Muscle of leg (tissue), 3 donors: ENCODE measurements at regions not wholly inside any gene's neighbourhood (a gene's known extent, or its start where the extent isn't known, plus 50 kb on each side); places are given as distances from the start of the nearest gene placed in this dataset.
"Not testable (repeated sequence)": the region's sequence is repeated elsewhere in the genome, so short reads cannot be mapped to it uniquely, and the experiment has no call there.

Experiments used
- DNase-seq: peaks from one replicate; pipeline ENCODE4 v3.0.0; 2013
- H3K27ac ChIP-seq: one replicate; pipeline ENCODE4 v1.5.1; 2013; ENCODE audit warnings: mild to moderate bottlenecking, low read length, control low read depth
- H3K27me3 ChIP-seq: one replicate; pipeline ENCODE4 v1.6.1; 2013; ENCODE audit warnings: low read length; ENCODE audit not compliant: control insufficient read depth, insufficient read depth
- H3K36me3 ChIP-seq: one replicate; pipeline ENCODE4 v1.6.1; 2013; ENCODE audit warnings: low read length; ENCODE audit not compliant: control insufficient read depth, insufficient read depth
- H3K4me1 ChIP-seq: one replicate; pipeline ENCODE4 v1.6.1; 2013; ENCODE audit warnings: low read length; ENCODE audit not compliant: control insufficient read depth, insufficient read depth
- H3K4me3 ChIP-seq: one replicate; pipeline ENCODE4 v1.5.1; 2013; ENCODE audit warnings: low read length, control low read depth
- H3K9me3 ChIP-seq: replicated peaks from 2 replicates; pipeline ENCODE4 v1.6.1; 2013; ENCODE audit warnings: low read depth, low read length; ENCODE audit not compliant: control insufficient read depth
- WGBS: methylation state at CpG from one replicate; pipeline ENCODE4 v1.1.5; 2013; ENCODE audit warnings: missing lambda C conversion rate; ENCODE audit not compliant: insufficient coverage; 5-methylcytosine and 5-hydroxymethylcytosine counted together

GRCh38 chr9:26513730-26514129, 378.9 kb downstream of the CAAP1 start:
- Histone ChIP-seq H3K4me1 (no peaks in the 10 kb centered on the region), H3K27me3 (no peaks in the 10 kb centered on the region), H3K9me3 (no peaks in the 10 kb centered on the region), H3K36me3 (no peaks in the 10 kb centered on the region), H3K4me3 (no peak overlapping the region), H3K27ac (no peak overlapping the region)
- WGBS = 91% methylated on average over 2 of the region's 4 CpGs
- DNase-seq = no peak

DNA sequence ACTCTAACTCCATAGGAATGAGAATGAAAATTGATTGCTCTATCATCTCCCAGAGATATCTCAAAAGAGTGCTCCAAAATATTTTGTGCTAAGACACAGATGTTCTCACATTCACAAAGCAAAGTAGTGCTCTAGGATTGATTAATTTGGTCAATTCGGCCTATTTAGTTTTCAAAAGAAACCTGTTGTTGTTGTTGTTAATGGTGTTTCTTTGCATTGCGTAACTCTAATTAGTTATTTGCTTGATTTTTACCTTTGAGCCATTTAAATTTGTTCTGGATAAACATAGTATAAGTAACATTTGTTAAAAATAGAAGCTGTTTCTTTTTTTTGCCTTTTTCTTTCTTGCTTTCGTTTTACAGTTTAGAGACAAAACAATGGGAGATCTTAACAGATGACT, 382.5 kb downstream of the CAAP1 start:
- no CpG with 5 or more reads among the region's 3 CpGs for WGBS
- Histone ChIP-seq H3K4me1 (no peaks in the 10 kb centered on the region), H3K27me3 (no peaks in the 10 kb centered on the region), H3K4me3 (no peak overlapping the region), H3K9me3 (no peaks in the 10 kb centered on the region), H3K27ac (no peak overlapping the region), H3K36me3 (no peaks in the 10 kb centered on the region)
- DNase-seq = no peak

- H3K4me3 ChIP-seq = no peak overlapping the region
- no peak for DNase-seq
- no peaks in the 10 kb centered on the region for H3K27me3 ChIP-seq
- WGBS = no CpG with 5 or more reads among the region's 3 CpGs
- H3K9me3 ChIP-seq = no peaks in the 10 kb centered on the region
- H3K4me1 ChIP-seq = no peaks in the 10 kb centered on the region
- no peaks in the 10 kb centered on the region for H3K36me3 ChIP-seq
- H3K27ac ChIP-seq = no peak overlapping the region
Observed at GRCh38 chr9:26508897-26509296, 383.7 kb downstream of the CAAP1 start.

- no peaks in the 10 kb centered on the region for H3K4me1 ChIP-seq
- WGBS = no CpG with 5 or more reads among the region's 2 CpGs
- H3K9me3 ChIP-seq = no peaks in the 10 kb centered on the region
- peak; percentile 31 for DNase-seq
- H3K27me3 ChIP-seq = no peaks in the 10 kb centered on the region
- no peak overlapping the region for H3K27ac ChIP-seq
- H3K36me3 ChIP-seq = no peaks in the 10 kb centered on the region
- H3K4me3 ChIP-seq = no peak overlapping the region
Observed at GRCh38 chr9:26504057-26504456, 388.5 kb downstream of the CAAP1 start.

- whole genome bisulfite sequencing = 25% methylated on average over 1 of the region's 3 CpGs
Observed at GRCh38 chr9:26502311-26502710, 390.3 kb downstream of the CAAP1 start.

DNA sequence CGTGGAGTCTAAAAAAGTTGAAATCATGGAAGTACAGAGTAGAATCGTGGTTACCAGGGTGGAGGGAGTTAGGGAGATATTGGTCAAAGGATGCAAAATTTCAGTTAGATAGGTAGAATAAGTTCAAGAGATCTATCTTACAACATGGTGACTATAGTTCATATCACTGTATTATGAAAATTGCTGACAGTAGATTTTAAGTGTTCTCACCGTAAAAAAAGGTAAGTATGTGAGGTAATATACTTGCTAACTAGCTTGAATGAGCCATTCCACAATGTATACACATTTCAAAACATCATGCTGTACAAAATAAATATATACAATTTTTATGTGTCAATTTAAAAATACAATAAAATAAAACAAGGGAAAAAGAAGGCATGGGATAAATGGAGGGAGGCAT, 392.1 kb downstream of the CAAP1 start:
- WGBS = no CpG with 5 or more reads among the region's 3 CpGs
- H3K27ac ChIP-seq = no peak overlapping the region
- no peak for DNase-seq
- peaks cover 2% of the 10 kb centered on the region for H3K9me3 ChIP-seq
- no peaks in the 10 kb centered on the region for H3K36me3 ChIP-seq
- H3K27me3 ChIP-seq = no peaks in the 10 kb centered on the region
- no peak overlapping the region for H3K4me3 ChIP-seq
- H3K4me1 ChIP-seq = no peaks in the 10 kb centered on the region

More at GRCh38 chr9:26502311-26502710, 390.3 kb downstream of the CAAP1 start:
- no peaks in the 10 kb centered on the region for H3K27me3 ChIP-seq
- no peak overlapping the region for H3K27ac ChIP-seq
- no peaks in the 10 kb centered on the region for H3K36me3 ChIP-seq
- peak; percentile 24 for DNase-seq
- no peak overlapping the region for H3K4me3 ChIP-seq
- H3K9me3 ChIP-seq = peaks cover 2% of the 10 kb centered on the region
- no peaks in the 10 kb centered on the region for H3K4me1 ChIP-seq

- H3K36me3 ChIP-seq, H3K4me3 ChIP-seq, H3K27me3 ChIP-seq, H3K4me1 ChIP-seq, H3K27ac ChIP-seq, DNase-seq, H3K9me3 ChIP-seq: not testable (repeated sequence)
- WGBS = 96% methylated on average over 46 of the region's 59 CpGs
Observed at GRCh38 chr9:26492608-26493521, 399.7 kb downstream of the CAAP1 start.

DNA sequence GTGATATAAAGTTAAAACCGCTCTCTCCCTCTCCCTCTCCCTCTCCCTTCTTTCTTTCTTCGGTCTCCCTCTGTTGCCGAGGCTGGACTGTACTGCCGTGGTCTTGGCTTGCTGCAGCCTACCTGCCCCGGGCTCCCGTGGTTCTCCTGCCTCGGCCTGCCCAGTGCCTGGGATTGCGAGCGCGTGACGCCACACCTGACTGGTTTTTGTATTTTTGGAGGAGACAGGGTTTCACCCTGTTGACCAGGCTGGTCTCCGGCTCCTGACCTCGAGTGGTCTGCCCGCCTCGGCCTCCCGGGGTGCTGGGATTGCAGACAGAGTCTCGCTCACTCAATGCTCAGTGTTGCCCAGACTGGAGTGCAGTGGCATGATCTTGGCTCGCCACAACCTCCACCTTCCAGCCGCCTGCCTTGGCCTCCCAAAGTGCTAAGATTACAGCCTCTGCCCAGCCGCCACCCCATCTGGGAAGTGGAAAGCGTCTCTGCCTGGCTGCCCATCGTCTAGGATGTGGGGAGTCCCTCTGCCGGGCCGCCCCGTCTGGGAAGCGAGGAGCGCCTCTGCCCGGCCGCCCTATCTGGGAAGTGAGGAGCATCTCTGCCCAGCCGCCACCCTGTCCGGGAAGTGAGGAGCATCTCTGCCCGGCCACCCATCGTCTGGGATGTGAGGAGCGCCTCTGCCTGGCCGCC, 400.5 kb downstream of the CAAP1 start:
- H3K27me3 ChIP-seq, H3K9me3 ChIP-seq, H3K4me1 ChIP-seq, DNase-seq, H3K4me3 ChIP-seq, H3K27ac ChIP-seq, H3K36me3 ChIP-seq: not testable (repeated sequence)
- WGBS = 95% methylated on average over 34 of the region's 35 CpGs

GRCh38 chr9:26483991-26484390, 408.6 kb downstream of the CAAP1 start:
- Histone ChIP-seq H3K9me3 (no peaks in the 10 kb centered on the region), H3K27me3 (no peaks in the 10 kb centered on the region), H3K4me3 (no peak overlapping the region), H3K27ac (no peak overlapping the region), H3K4me1 (no peaks in the 10 kb centered on the region), H3K36me3 (no peaks in the 10 kb centered on the region)
- 94% methylated on average over 11 of the region's 15 CpGs for WGBS
- DNase-seq = no peak

DNA sequence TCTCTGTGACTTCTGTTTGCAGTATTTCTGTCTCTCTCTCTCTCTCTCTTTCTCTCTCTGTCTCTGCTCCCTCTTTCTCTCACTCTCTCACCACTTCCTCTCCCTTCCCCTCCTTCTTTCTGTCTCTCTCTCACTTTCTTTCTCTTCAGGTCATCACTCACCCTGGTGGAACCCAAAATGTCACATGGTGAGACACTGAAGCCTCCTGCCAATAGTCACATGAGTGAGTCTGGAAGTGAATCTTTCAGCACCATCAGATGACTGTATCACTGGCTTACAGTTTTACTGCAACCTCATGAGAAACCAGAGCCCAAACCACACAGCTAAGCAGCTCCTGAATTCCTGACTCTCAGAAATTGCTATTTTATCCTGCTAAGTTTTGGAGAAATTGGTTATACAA, 414.6 kb downstream of the CAAP1 start:
- H3K27ac ChIP-seq = no peak overlapping the region

More for the DNA sequence above, 414.6 kb downstream of the CAAP1 start:
- no peaks in the 10 kb centered on the region for H3K36me3 ChIP-seq
- no peaks in the 10 kb centered on the region for H3K9me3 ChIP-seq
- no peak overlapping the region for H3K4me3 ChIP-seq
- no peaks in the 10 kb centered on the region for H3K27me3 ChIP-seq
- no peak for DNase-seq
- no peaks in the 10 kb centered on the region for H3K4me1 ChIP-seq
